ENCODE measurements at regions not wholly inside any gene's neighbourhood (a gene's known extent, or its start where the extent isn't known, plus 50 kb on each side); places are given as distances from the start of the nearest gene placed in this dataset.

DNA sequence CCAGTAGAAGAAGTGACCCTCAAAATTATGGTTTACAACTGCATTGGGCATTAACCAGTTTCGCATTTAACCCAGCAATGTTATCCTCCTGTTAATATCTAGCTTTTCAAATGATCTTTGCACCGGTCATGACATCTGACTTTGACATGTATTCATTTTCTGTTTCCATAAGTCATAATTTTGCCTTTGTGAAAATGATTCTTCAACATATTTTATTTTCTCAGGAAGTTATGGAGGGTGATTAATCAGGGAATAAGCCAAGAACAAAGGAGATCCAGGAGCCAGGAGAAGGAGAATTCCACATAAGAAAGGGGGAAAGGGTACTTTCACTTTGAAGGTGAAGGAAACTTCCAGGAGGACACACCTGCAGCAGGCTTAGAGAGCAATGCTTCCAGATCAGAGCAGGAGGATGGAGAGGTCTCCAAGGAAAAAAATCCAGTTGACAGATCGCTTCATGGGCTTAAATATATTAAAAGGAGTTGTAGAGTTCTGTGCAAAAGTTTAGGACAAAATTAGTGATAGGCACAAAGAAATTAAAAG lies 92.1 kb upstream of the FAM3C start:
- DNase-seq = no peak

DNA sequence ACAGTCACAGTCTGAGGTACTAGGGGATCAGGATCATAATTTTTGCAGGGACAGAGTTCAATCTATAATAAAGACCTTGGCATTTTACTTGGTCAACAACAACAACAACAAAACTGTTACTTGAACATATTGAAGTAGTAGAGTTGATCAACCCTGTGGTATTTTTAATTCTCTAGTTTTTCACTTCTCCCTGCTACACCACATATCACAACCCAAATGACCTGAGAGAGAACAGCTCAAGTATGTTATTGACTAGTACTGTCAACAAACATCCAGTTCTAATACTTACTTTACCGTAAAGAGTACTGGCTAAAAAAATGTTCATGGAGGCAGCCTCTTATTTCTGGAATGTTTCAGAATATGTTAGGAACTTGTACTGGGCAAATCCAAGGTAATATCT lies 90.5 kb upstream of the FAM3C start:
- DNase-seq = no peak

- no peak for DNase-seq
These were observed 89.5 kb upstream of the FAM3C start for GRCh38 chr7:121485467-121486243.

DNA sequence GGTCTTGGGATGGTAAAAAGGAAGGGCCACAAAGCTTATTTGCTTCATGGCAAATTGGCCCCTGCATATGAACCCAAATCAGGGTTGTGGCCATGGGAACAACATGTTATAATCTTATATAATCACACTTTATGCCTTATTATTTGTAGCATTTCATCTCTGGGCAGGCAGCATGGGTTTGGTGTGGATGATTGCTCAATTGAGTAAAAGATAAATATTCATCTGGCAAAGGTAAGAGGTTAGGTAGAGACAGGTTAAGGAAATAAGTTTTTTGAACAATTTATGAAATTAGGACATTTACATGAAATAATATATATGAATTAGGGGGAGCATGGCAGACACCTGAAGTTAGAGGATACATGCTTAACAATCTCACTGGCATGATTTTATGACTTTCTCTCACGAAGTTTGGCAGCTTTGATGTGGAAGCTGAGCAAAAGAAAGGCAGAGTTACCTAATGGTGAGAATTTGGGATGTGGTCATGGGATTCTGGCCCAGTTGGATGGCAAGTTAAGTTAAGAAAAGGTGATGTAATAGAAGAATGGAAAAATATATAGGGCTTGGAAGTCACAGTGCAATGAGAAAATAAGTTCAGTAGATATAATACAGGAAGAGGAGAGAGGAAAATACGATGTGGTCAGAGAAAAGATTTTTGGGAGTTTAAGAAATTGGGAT lies 88.1 kb upstream of the FAM3C start:
- DNase-seq = no peak

DNA sequence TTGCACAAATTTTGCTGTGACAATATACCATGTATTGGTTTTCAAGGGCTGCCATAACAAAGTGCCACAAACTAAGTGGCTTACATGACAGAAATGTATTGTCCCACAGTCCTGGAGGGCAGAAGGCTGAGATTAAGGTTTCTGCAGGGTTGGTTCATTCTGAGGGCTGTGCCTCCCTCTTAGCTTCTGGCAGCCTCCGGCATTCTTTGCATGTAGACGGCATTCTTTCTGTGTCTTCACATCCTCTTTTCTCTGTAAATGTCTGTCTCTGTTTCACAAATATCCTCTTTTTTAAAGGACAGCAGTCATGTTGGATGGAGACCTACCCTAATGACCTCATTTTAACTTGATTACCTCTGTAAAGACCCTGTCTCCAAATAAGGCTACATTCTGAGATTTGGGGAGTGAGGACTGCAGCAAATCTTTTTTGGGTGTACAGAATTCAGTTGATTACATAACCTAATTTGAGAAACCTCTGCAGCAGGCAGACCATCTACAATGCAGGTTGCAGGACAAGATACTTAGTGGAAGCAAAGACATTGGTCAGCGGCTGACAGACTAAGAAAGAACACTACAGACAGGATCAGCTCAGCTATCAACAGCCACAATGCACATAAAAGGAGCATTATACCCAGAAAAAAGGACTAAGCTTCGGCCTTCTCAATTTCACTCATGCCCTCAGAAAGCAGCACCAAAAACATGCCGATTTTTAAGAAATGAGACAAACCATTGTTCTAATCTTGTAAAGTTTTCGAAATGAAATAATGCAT lies 84.6 kb upstream of the FAM3C start:
- no peak for DNase-seq

- no peak for DNase-seq
These were observed 84.0 kb upstream of the FAM3C start for GRCh38 chr7:121480058-121480457.

GRCh38 chr7:121479466-121479865 lies 83.4 kb upstream of the FAM3C start:
- DNase-seq = no peak

DNA sequence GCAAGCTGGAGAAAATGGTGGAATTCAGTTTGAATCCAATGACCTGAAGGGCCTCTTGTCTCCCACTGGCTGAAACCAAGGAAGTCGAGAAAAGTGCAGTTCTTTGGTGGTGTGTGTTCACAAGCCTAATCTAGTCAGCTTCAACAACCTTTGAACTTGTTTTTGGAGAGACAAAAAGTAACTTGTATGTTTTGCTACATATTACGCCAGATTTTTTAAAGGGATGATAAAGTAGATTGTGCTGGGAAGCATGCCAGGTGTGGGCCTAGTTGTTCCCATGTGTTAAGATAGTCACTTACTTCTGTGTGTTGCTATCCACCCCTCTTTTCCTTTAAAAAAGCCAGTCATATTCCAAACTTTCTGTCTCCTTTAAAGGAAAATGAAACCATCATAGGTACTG lies 79.7 kb upstream of the FAM3C start:
- no peak for DNase-seq

GRCh38 chr7:121474301-121474673 lies 78.2 kb upstream of the FAM3C start:
- no peak for DNase-seq

DNA sequence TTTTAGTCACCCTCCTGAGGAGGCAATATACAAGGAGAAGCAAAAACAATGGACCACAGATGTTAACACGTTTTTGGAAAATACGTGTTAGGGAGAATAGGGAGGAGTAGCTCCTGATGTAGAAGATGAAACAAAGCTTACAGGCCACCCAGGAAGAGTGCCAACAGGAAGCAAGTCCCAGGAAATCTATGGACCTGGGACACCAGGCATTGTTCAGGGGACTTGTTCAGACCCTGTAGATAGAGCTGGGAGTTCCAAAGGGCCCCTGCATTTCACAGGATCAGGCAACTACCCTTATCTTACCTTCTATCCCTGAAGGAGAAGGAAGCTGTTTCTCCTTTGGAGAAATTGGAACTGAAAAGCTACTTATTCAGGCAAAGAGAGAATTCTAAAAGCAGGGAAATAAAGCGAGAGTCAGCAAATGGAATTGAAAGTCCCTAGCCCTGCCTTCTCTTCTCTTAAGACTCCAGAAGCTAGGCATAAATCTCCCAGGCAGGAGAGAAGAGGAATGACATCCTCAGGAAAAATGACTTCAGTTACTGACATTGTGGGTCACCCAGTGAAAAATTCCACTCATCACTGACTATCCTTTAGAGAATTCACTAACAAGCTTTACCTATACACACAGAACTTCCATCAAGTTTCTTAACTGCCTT lies 77.7 kb upstream of the FAM3C start:
- DNase-seq = no peak

- no peak for DNase-seq
These were observed 70.3 kb upstream of the FAM3C start for GRCh38 chr7:121466455-121466854.

DNA sequence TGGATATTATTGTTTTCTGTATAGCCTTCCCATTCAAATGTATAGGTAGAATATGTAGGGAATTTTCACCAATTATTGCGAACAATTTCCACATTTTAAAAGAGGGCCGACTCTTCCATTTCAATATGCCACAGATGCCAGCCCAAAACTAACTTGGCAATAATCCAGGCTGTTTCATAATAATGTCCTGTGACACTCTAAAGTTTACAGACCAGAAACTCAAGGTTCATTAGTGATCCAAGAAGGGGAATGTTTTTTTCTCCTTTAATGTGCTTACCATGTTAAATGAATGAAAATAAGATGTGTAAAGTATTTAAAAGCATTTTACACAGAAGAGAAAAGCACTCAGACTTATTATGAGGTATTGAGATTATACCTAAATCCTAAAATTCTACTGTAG lies 63.0 kb upstream of the FAM3C start:
- peak; percentile 26 for DNase-seq

- no peak for DNase-seq
These were observed 60.8 kb upstream of the FAM3C start for GRCh38 chr7:121456785-121457359.

GRCh38 chr7:121456015-121456414 lies 59.9 kb upstream of the FAM3C start:
- DNase-seq = no peak

DNA sequence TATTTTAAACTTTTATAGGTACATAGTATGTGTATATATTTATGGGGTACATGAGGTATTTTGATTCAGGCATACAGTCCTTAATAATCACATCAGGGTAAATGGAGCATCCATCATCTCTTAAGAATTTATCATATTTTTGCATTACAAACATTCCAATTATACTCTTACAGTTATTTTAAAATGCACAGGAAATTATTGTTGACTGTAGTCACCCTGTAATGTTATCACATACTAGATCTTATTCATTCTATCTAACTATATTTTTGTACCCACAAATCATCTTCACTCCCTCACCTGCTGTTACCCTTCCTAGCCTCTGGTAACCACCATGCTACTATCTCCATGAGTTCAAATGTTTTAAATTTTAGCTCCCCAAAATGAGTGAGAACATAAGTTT lies 56.3 kb upstream of the FAM3C start:
- DNase-seq = no peak

DNA sequence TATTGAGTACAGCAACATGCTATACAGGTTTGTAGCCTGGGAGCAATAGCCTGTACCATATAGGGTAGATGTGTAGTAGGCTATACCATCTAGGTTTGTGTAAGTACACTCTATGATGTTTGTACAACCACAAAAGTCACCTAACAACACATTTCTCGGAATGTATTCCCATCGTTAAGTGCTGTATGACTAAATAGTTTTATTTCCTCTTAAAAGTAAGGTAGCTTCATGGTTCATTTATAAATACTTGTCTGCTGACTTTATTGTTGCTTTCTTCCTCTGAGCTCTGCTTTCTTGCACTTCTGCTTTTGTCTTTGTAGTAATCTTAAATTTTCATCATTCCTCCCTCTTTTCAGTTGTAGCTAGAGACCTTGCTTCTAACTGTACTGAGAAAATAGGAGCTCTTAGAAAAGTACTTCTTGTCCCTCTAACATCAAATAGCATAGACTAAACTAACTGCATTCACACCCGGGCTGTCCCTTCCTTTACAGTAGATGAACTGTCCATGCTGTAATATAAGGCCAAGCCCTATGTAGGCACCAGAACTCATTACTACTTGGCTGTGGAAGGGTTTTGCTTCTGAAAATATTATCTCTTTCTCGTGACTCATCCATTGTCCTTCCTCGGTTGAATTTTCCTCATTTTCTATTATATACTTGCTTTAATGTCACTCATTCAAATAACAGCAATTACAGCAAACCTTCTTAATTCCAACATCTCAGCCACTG lies 55.4 kb upstream of the FAM3C start:
- no peak for DNase-seq

- DNase-seq = no peak
These were observed 54.6 kb upstream of the FAM3C start for GRCh38 chr7:121450631-121451198.

DNA sequence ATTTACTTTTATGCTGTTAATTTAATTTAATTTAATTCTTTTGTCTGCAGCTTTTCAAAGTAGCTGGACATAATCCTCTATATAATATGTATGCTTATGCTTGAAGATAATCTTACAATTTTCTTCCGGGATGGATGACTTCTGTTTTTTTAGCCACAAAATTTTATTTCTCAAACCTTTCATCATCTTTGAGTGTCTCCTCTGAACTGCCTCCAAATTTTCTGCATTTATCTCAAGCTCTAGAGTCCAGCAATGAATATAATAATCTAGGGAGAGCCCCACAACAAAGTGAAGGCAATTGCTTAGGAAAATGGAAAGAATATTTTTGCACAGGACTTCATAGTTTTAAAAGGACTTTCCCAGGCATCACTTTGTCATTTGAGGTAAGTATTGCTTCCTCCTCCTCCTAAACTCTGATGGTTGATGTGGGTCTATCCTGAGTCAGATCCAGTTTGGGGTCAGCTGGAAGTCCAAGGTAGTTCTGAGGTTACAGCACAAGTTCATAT lies 53.7 kb upstream of the FAM3C start:
- DNase-seq = no peak

DNA sequence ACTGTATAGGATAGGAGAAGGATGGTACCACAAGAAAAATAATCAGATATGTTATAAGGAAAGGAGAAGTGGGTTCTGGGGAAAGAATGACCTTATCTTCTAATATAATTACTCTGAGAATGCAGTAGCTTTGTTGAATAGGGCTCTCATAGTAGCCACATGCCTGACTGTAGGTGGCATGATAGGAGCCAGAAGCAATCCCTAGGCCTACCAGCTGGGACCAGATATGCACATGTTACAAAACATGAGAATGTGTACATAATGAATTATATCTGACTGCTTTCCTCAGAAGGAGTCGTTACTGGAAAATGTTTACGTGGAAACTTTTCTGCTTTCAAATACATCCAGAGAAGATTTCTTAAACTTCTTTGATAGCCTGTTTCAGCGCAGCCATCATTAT lies 53.2 kb upstream of the FAM3C start:
- DNase-seq = no peak

DNA sequence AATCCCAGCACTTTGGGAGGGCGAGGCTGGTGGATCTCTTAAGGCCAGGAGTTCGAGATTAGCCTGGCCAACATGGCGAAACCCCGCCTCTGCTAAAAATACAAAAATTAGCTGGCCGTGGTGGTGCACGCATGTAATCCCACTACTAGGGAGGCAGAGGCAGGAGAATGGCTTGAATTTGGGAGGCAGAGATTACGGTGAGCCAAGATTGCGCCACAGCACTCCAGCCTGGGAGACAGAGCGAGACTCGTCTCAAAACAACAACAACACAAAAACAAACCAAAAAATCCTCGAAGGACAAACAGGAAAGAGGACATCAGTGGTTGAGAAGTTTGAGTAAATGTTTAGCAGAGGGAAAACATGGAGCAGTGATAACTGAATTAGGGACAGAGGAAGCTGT lies 52.3 kb upstream of the FAM3C start:
- no peak for DNase-seq

GRCh38 chr7:121447911-121448300 lies 51.8 kb upstream of the FAM3C start:
- DNase-seq = no peak
